Renal pelvis (tissue), 1 donor: ENCODE measurements at regions not wholly inside any gene's neighbourhood (a gene's known extent, or its start where the extent isn't known, plus 50 kb on each side); places are given as distances from the start of the nearest gene placed in this dataset.

Experiments used
- DNase-seq: peaks from one replicate; pipeline ENCODE4 v3.0.0-alpha.2; 2013

GRCh38 chr5:51449026-51449425 is 65.8 kb downstream of the ISL1 start:
- DNase-seq: no peak

GRCh38 chr5:51452562-51452961 is 69.3 kb downstream of the ISL1 start:
- no peak for DNase-seq

- peak; percentile 31 for DNase-seq
Observed at GRCh38 chr5:51465165-51465564, 81.9 kb downstream of the ISL1 start.

- DNase-seq: no peak
Observed at GRCh38 chr5:51466214-51466613, 83.0 kb downstream of the ISL1 start.

GRCh38 chr5:51468196-51468595 is 84.9 kb downstream of the ISL1 start:
- DNase-seq: no peak

- DNase-seq: no peak
Observed at GRCh38 chr5:51471630-51472029, 88.4 kb downstream of the ISL1 start.

- no peak for DNase-seq
Observed at GRCh38 chr5:51472472-51472871, 89.2 kb downstream of the ISL1 start.

- DNase-seq: no peak
Observed at GRCh38 chr5:51475628-51476027, 92.4 kb downstream of the ISL1 start.

GRCh38 chr5:51476431-51476830 is 93.2 kb downstream of the ISL1 start:
- DNase-seq: no peak

- DNase-seq: no peak
Observed at GRCh38 chr5:51479840-51480239, 96.6 kb downstream of the ISL1 start.

GRCh38 chr5:51484326-51484725 is 101.1 kb downstream of the ISL1 start:
- DNase-seq: no peak

GRCh38 chr5:51486158-51486557 is 102.9 kb downstream of the ISL1 start:
- DNase-seq: no peak

- DNase-seq: no peak
Observed at GRCh38 chr5:51487952-51488351, 104.7 kb downstream of the ISL1 start.

- no peak for DNase-seq
Observed at GRCh38 chr5:51488803-51489642, 105.8 kb downstream of the ISL1 start.

GRCh38 chr5:51494821-51495220 is 111.6 kb downstream of the ISL1 start:
- DNase-seq: no peak

GRCh38 chr5:51495672-51496071 is 112.4 kb downstream of the ISL1 start:
- DNase-seq: no peak

GRCh38 chr5:51517838-51518237 is 134.6 kb downstream of the ISL1 start:
- DNase-seq: no peak

- DNase-seq: no peak
Observed at GRCh38 chr5:51518607-51519006, 135.4 kb downstream of the ISL1 start.

GRCh38 chr5:51521583-51521982 is 138.3 kb downstream of the ISL1 start:
- no peak for DNase-seq

GRCh38 chr5:51539232-51539631 is 156.0 kb downstream of the ISL1 start:
- no peak for DNase-seq

GRCh38 chr5:51544031-51544785 is 161.0 kb downstream of the ISL1 start:
- no peak for DNase-seq

- no peak for DNase-seq
Observed at GRCh38 chr5:51556833-51557232, 173.6 kb downstream of the ISL1 start.

- no peak for DNase-seq
Observed at GRCh38 chr5:51558682-51559081, 175.4 kb downstream of the ISL1 start.
